Stomach (tissue), 4 donors: ENCODE measurements at regions not wholly inside any gene's neighbourhood (a gene's known extent, or its start where the extent isn't known, plus 50 kb on each side); places are given as distances from the start of the nearest gene placed in this dataset.

Experiments
- CTCF ChIP-seq, 7 experiments: fragments of 450-650 bp in 4 of 7; fragments of 200-600 bp in 3 of 7; sonication (generic) in 3 of 7; IDR thresholded peaks; one replicate each; pipeline ENCODE4 v1.5.1; 2016 to 2019; ENCODE audit warnings: antibody characterized with exemption in 7 of 7, control low read depth in 2 of 7, mild to moderate bottlenecking in 1 of 7
- EP300 ChIP-seq: sonication (generic); formaldehyde crosslinking; IDR thresholded peaks from one replicate; pipeline ENCODE4 v1.6.1; 2017; ENCODE audit warnings: antibody characterized with exemption
- POLR2A ChIP-seq, 4 donors: fragments of 450-650 bp; IDR thresholded peaks; one replicate each; pipeline ENCODE4 v1.6.1; 2016; ENCODE audit warnings: antibody characterized with exemption in 4 of 4, control low read depth in 2 of 4, mild to moderate bottlenecking in 1 of 4, moderate library complexity in 1 of 4
- POLR2AphosphoS5 ChIP-seq, 3 donors: sonication (generic); formaldehyde crosslinking; IDR thresholded peaks; one replicate each; pipeline ENCODE4 v1.6.1; 2016; ENCODE audit warnings: antibody characterized with exemption in 3 of 3

- TF ChIP-seq CTCF (IDR thresholded peaks at IDR 0.05) (no peak), POLR2A (IDR thresholded peaks at IDR 0.05) (no peak), EP300 (no peak), POLR2AphosphoS5 (IDR thresholded peaks at IDR 0.05) (no peak)
Measured at GRCh38 chr12:30030693-30031374, 247.1 kb upstream of the TMTC1 start.
